GM23338 (cell line): ENCODE measurements at regions not wholly inside any gene's neighbourhood (a gene's known extent, or its start where the extent isn't known, plus 50 kb on each side); places are given as distances from the start of the nearest gene placed in this dataset.

ENCODE experiments used
- ATAC-seq: fragments of 200-7000 bp; cut with Tn5 transposase; 3 replicates; pipeline ENCODE4 v1.9.1; 2020
- DNase-seq: peaks from one replicate; pipeline ENCODE4 v3.0.0-alpha.2; 2015; ENCODE audit warnings: low spot score
- H2AFZ ChIP-seq: fragments of 200-600 bp; sonication (generic); 2 replicates; pipeline ENCODE4 v1.8.0; 2016; ENCODE audit warnings: antibody characterized with exemption, mild to moderate bottlenecking, moderate library complexity
- H3F3A ChIP-seq: fragments of 200-600 bp; sonication (generic); replicated peaks from 2 replicates; pipeline ENCODE4 v1.8.0; 2017; ENCODE audit warnings: antibody characterized with exemption, mixed run types, low read depth
- H3K27ac ChIP-seq: fragments of 200-600 bp; sonication (generic); 2 replicates; pipeline ENCODE4 v1.6.1; 2016; ENCODE audit warnings: low read depth
- H3K27me3 ChIP-seq: fragments of 200-600 bp; sonication (generic); 2 replicates; pipeline ENCODE4 v1.8.0; 2016; ENCODE audit warnings: mild to moderate bottlenecking, mixed run types, moderate library complexity; ENCODE audit not compliant: insufficient read depth
- H3K36me3 ChIP-seq: fragments of 200-600 bp; sonication (generic); 2 replicates; pipeline ENCODE4 v1.8.0; 2016; ENCODE audit warnings: mild to moderate bottlenecking; ENCODE audit not compliant: insufficient read depth
- H3K4me1 ChIP-seq: fragments of 200-600 bp; sonication (generic); 2 replicates; pipeline ENCODE4 v1.8.0; 2016; ENCODE audit warnings: mild to moderate bottlenecking, moderate library complexity; ENCODE audit not compliant: insufficient read depth
- H3K4me2 ChIP-seq: fragments of 200-600 bp; sonication (generic); 2 replicates; pipeline ENCODE4 v1.7.1; 2017; ENCODE audit warnings: mixed run types
- H3K4me3 ChIP-seq: fragments of 200-600 bp; sonication (generic); 2 replicates; pipeline ENCODE4 v1.6.1; 2016; ENCODE audit warnings: mixed run types
- H3K79me2 ChIP-seq: fragments of 200-600 bp; sonication (generic); replicated peaks from 2 replicates; pipeline ENCODE4 v1.8.0; 2017; ENCODE audit warnings: mild to moderate bottlenecking; ENCODE audit not compliant: insufficient read depth
- H3K9me2 ChIP-seq: fragments of 200-600 bp; sonication (generic); 2 replicates; pipeline ENCODE4 v1.8.0; 2017; ENCODE audit not compliant: insufficient read depth
- H4K20me1 ChIP-seq: fragments of 200-600 bp; sonication (generic); replicated peaks from 2 replicates; pipeline ENCODE4 v1.8.0; 2017; ENCODE audit warnings: mild to moderate bottlenecking; ENCODE audit not compliant: insufficient read depth
- H3K27ac Mint-ChIP-seq: 2 replicates; pipeline ENCODE4 v1.8.0; 2020; ENCODE audit warnings: inconsistent platforms, mild to moderate bottlenecking, moderate library complexity, mixed read lengths
- H3K27me3 Mint-ChIP-seq: 3 replicates; pipeline ENCODE4 v1.8.0; 2022; ENCODE audit warnings: low read depth, mild to moderate bottlenecking, moderate library complexity, mixed read lengths, inconsistent platforms; ENCODE audit not compliant: insufficient read depth, poor library complexity
- H3K36me3 Mint-ChIP-seq: 3 replicates; pipeline ENCODE4 v1.8.0; 2021; ENCODE audit warnings: low read depth, mild to moderate bottlenecking, inconsistent platforms, moderate library complexity, mixed read lengths
- H3K4me1 Mint-ChIP-seq: 3 replicates; pipeline ENCODE4 v1.8.0; 2020; ENCODE audit warnings: mild to moderate bottlenecking, inconsistent platforms, mixed read lengths
- H3K4me3 Mint-ChIP-seq: 3 replicates; pipeline ENCODE4 v1.8.0; 2021; ENCODE audit warnings: moderate library complexity, mild to moderate bottlenecking, inconsistent platforms, mixed read lengths
- H3K9me3 Mint-ChIP-seq: 3 replicates; pipeline ENCODE4 v1.8.0; 2020; ENCODE audit warnings: moderate library complexity, mild to moderate bottlenecking, inconsistent platforms, mixed read lengths
- CREB1 ChIP-seq: fragments of 250-450 bp; sonication (Bioruptor Pico); IDR thresholded peaks from 2 replicates; pipeline ENCODE4 v1.5.0; 2020; ENCODE audit warnings: low read depth, mild to moderate bottlenecking, moderate library complexity
- ETS1 ChIP-seq: IDR thresholded peaks from 2 replicates; pipeline ENCODE4 v1.6.1; 2016; ENCODE audit warnings: antibody characterized with exemption
- JUNB ChIP-seq: IDR thresholded peaks from one replicate; pipeline ENCODE4 v1.6.1; 2016; ENCODE audit warnings: antibody characterized with exemption; ENCODE audit not compliant: unreplicated experiment
- NANOG ChIP-seq: IDR thresholded peaks from 2 replicates; pipeline ENCODE4 v1.6.1; 2016; ENCODE audit warnings: antibody characterized with exemption, borderline replicate concordance
- POLR2AphosphoS5 ChIP-seq: IDR thresholded peaks from 2 replicates; pipeline ENCODE4 v1.6.1; 2016; ENCODE audit warnings: antibody characterized with exemption, low read depth
- STAT1 ChIP-seq: IDR thresholded peaks from one replicate; pipeline ENCODE4 v1.6.1; 2016; ENCODE audit warnings: antibody characterized with exemption; ENCODE audit not compliant: unreplicated experiment
- ZNF114 ChIP-seq: fragments of 250-450 bp; sonication (Bioruptor Pico); IDR thresholded peaks from 2 replicates; pipeline ENCODE4 v1.5.0; 2020; ENCODE audit warnings: mild to moderate bottlenecking, moderate library complexity
- ZNF331 ChIP-seq: fragments of 250-450 bp; sonication (Bioruptor Pico); IDR thresholded peaks from 2 replicates; pipeline ENCODE4 v1.5.0; 2020; ENCODE audit warnings: low read depth, mild to moderate bottlenecking, moderate library complexity
- ZNF462 ChIP-seq: fragments of 250-450 bp; sonication (Bioruptor Pico); IDR thresholded peaks from 2 replicates; pipeline ENCODE4 v1.5.0; 2020; ENCODE audit warnings: mild to moderate bottlenecking, moderate library complexity

- TF ChIP-seq ZNF462 (CRISPR knock-in tag) (no peak), JUNB (no peak), CREB1 (no peak), ZNF114 (CRISPR knock-in tag) (no peak), POLR2AphosphoS5 (no peak), ETS1 (no peak), STAT1 (no peak)
These were observed 54.0 kb upstream of the CWC22 start (continued) for GRCh38 chr2:180061085-180061484.

GRCh38 chr2:180058993-180059392 is 51.9 kb upstream of the CWC22 start:
- DNase-seq, result peak; percentile 41
- peaks cover 5% of the 10 kb centered on the region for H3K27me3 Mint-ChIP-seq
- H3K4me3 Mint-ChIP-seq, result no peak overlapping the region
- Histone ChIP-seq H3K4me1 (peaks cover 29% of the 10 kb centered on the region; the same call in 1 of the 2 replicates), H3K36me3 (no peaks in the 10 kb centered on the region), H3F3A (no peaks in the 10 kb centered on the region), H3K27ac (peak overlapping the region; percentile 82), H2AFZ (no peak overlapping the region; the same call in 1 of the 2 replicates), H4K20me1 (no peaks in the 10 kb centered on the region), H3K79me2 (no peaks in the 10 kb centered on the region), H3K4me2 (peak overlapping the region; percentile 9; the same call in 1 of the 2 replicates), H3K9me2 (peaks cover 6% of the 10 kb centered on the region; the same call in 1 of the 2 replicates), H3K4me3 (no peak overlapping the region), H3K27me3 (no peaks in the 10 kb centered on the region)
- peak; percentile 9; the same call in 1 of the 3 replicates for ATAC-seq
- TF ChIP-seq NANOG (no peak), ZNF331 (no peak), ZNF114 (CRISPR knock-in tag) (no peak), POLR2AphosphoS5 (no peak), ZNF462 (CRISPR knock-in tag) (peak; percentile 66; the same call in 1 of the 2 replicates)
- H3K9me3 Mint-ChIP-seq, result peaks cover 12% of the 10 kb centered on the region
- peaks cover 33% of the 10 kb centered on the region for H3K4me1 Mint-ChIP-seq
- peaks cover 9% of the 10 kb centered on the region; the same call in 2 of the 3 replicates for H3K36me3 Mint-ChIP-seq
- no peak overlapping the region; the same call in 1 of the 2 replicates for H3K27ac Mint-ChIP-seq
